Activated CD4-positive, alpha-beta T cell treated with anti-CD3 and anti-CD28 coated beads, Interleukin-2, Interleukin-6, amounts not matched to agents 100 ng/mL and 50 ng/mL, durations not matched to agents 16 hours and 8 hours (primary cell): ENCODE measurements at regions not wholly inside any gene's neighbourhood (a gene's known extent, or its start where the extent isn't known, plus 50 kb on each side); places are given as distances from the start of the nearest gene placed in this dataset.

Source experiments
- DNase-seq: peaks from one replicate; pipeline ENCODE4 v3.0.0-alpha.2; 2020

GRCh38 chr13:63999614-64000305, 2584.1 kb upstream of the PCDH20 start:
- no peak for DNase-seq

GRCh38 chr13:63983366-63983765, 2567.7 kb upstream of the PCDH20 start:
- no peak for DNase-seq

GRCh38 chr13:63979951-63980350, 2564.3 kb upstream of the PCDH20 start:
- no peak for DNase-seq

- DNase-seq: no peak
These were observed 2556.7 kb upstream of the PCDH20 start for GRCh38 chr13:63972328-63972727.

DNA sequence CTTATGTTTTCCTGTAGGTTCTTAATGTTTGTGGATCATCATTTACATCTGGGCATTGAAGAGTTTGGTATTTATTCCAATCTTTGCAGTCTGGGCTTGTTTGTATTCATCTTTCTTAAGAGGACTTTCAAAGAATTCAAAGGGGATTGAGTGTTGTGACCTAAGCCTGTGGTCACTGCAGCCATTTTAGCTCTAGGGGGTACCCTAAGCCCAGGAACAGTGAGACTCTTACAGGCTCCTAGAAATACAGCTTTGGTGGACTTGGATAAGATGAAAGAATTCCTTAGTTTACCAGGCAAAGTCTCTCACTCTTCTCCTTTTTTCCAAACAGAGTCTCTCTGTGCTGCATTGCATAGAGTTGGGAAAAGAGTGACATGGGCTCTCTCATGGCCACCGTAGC, 2539.0 kb upstream of the PCDH20 start:
- no peak for DNase-seq

- no peak for DNase-seq
These were observed 2532.4 kb upstream of the PCDH20 start for GRCh38 chr13:63948045-63948444.

DNA sequence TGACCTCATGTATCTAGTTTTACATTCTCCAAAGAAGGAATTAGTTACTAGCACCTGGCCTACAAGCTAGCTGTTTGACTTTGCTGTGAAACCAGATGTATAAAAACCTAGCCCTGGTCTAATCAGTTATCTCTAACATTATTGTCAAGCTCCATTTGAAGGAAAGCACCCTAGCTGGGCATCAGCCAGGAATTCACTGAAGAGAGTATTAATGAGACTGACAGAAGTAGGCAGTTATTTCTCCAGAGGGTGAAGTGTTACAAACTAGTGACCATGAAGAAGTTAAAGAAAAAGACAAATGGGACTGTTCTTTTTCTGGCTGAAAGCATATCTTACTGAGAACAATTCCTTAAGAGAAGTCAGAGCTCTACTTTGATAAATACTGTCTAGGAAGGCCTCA, 2529.3 kb upstream of the PCDH20 start:
- no peak for DNase-seq

GRCh38 chr13:63942372-63942771, 2526.7 kb upstream of the PCDH20 start:
- no peak for DNase-seq

DNA sequence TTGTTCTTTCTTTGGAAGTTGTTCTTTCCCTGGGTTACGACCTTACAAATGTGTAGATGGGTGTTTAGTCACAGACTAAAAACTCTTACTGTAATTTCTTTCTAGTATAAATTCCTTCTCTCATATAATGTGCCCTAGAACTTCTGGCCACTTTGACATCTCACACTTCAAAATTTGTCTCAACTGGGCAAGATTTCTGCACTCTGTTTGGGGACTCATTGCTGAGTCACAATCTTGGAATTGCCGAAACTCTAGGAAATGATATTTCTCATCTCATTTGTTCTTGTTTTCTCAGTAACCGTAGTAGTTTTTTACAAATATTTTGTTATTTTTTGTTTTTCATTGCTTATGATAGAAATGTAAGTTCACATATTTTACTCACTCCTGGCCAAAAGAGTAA, 2523.2 kb upstream of the PCDH20 start:
- DNase-seq: no peak

DNA sequence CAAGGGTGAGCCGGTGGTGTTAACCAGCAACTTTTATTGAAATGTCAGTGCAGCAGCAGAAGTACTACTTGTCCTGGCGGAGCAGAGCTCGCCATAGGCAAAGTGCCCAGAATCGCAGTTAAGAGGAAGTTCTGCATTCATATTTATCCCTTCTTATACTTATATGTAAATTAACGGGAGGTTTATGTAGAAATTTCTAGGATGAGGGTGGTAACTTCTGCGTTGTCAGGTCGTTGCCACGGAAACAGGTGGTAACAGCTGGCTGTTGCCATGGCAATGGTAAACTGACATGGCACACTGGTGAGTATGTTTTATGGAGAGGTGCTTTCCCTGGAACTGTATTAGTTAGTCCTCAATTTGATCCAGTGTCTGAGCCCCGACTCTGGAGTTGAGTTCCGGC, 2494.9 kb upstream of the PCDH20 start:
- no peak for DNase-seq

DNA sequence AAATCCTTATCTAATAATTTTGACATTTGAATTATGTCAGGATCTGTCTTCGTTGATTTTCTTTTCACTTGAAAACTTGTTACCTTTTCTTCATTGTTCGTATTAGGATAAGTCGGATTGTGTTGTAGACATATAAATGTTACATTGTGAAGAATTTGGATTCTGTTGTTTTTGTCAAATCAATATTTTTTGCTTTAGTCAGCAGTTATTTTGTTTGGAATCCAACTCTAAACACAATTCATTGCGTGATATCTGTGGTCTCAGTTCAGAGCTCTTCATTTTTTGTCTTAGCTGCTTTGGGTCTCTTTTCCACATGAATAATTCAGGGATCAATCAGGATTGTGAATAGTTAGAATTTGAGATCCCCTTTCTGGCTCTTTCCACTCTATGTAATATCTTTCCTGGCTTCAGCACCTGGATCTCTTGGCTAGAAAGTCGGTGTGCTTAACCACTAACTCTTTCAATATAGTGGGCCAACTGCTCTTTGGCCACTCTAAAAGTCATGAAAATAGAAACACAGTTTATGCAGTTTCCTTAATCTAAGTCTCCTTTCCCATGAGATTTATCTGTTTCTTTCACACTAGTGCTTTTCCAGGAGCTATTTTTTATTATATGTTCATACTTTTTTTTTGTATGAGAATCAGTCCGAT, 2494.2 kb upstream of the PCDH20 start:
- no peak for DNase-seq

- no peak for DNase-seq
These were observed 2486.5 kb upstream of the PCDH20 start for GRCh38 chr13:63902141-63902540.

DNA sequence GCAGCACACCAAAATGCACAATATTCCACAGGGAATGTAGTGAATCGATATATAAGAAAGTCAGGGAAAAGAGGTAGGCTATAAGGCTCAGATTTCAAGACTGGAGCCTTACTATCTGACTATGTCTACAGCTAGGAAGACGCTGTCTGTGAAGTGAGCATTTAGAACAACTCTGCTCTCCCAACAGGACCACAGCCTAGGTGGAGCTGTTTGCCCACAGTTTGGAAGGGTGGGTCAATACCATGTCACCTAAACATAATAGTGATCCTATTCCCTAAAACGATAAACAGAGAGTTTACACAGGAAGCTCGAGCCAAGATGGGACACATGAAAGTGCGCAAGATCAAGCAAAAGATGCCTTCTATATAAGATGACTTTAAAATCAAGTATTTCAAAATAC, 2486.0 kb upstream of the PCDH20 start:
- no peak for DNase-seq

DNA sequence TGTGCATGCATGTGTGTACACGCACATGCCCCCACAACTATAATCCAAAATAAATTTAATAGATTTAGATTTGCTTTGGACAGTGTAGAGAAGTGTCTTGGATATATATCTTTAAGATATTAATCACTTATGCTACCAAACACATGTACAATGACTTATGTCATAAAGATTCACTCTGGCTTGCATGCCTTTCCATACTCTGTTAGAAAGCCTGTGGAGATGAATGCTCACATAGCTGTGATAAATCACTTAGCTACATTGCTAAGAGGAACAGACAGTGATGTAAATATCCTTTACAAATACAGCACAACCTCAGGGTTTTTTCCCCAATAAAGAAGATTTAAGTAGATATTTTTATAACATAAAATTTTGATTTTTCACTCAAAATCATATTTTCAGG, 2484.8 kb upstream of the PCDH20 start:
- DNase-seq: no peak

DNA sequence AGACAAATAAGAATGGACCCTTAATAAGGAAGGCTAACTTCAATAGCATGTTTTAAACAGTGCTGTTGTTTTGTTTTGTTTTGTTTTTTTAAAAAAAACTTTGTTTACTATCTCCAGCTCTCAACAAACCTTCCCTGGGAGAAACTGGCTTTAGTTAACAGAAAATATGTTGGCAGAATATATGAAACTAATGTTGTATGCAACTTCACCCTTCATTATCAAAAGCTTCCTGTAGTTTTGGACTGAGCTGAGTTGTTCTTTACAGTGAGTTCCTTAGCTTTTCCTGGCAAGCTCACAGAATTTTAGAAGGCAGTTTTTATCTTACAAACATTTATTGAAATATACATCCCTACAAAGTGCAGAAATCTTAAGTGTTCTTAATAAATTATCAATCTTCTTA, 2480.7 kb upstream of the PCDH20 start:
- DNase-seq: no peak

DNA sequence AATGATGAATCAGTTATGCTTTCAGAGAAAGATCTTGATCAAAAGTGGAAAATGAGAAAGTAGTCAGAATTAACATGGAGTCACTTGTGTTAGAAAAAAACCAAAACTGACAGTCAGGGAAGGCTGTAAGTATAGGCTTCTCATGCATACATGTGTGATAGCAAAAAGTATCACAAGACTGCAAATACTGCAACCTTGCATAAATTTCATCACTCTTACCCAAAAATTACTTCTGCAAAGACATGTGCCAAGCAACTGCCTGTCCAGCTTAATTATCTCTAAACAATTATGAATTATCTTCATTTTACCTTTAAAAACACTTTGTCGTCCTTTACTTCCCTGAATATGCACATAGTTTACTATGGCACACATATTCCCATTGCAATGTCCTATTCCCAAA, 2466.4 kb upstream of the PCDH20 start:
- DNase-seq: no peak

DNA sequence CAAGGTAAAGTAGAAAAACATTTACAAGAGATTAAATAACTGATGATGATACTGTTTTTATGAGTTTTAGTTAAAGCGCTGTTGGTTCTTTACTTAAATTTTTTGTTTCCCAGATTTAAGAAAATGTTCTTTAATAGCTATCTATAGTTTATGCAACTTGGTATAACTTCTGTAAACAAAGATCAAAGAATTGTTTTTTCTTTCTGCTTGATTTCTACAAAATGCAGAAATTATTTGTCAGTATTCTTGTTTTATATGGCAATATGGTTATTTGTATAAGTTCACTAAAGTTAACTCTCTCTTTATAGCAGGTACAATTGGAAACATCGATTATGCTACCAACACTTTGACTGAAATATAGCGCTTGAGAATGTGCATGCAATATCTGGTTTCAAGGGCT, 2465.1 kb upstream of the PCDH20 start:
- DNase-seq: no peak

- no peak for DNase-seq
These were observed 2458.3 kb upstream of the PCDH20 start for GRCh38 chr13:63873936-63874335.

- DNase-seq: no peak
These were observed 2448.7 kb upstream of the PCDH20 start for GRCh38 chr13:63864171-63864902.

GRCh38 chr13:63855457-63856118, 2439.9 kb upstream of the PCDH20 start:
- DNase-seq: peak; percentile 4

DNA sequence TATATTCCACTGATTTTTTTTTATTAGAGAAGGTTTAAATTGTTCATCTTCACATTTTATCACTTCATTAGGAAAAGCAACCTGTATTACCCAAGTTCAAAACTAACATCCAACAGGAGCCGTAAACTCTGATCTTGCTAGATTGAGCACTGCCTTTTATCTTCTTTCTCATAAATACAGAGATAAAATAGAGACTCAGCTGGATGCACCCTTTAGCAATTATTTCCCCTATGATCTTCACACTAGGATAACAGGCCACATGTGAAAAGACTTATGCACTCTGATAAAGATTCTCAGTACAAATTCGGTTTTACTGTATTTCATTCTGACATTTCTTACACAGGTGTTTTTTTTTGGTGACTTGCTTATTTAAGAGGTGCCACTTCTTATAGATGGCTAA, 2438.2 kb upstream of the PCDH20 start:
- DNase-seq: no peak

GRCh38 chr13:63851526-63851925, 2435.9 kb upstream of the PCDH20 start:
- DNase-seq: no peak
